H7 (cell line): ENCODE measurements at regions not wholly inside any gene's neighbourhood (a gene's known extent, or its start where the extent isn't known, plus 50 kb on each side); places are given as distances from the start of the nearest gene placed in this dataset.
A peak's percentile ranks its signal among the peaks of the same experiment; 100 is the strongest.

Source experiments
- DNase-seq: peaks from one replicate; pipeline ENCODE4 v3.0.0; 2012
- H3K27me3 ChIP-seq: 2 replicates; pipeline ENCODE4 v1.6.0; 2011; ENCODE audit warnings: mild to moderate bottlenecking, low read length; ENCODE audit not compliant: control insufficient read depth, insufficient read depth
- H3K36me3 ChIP-seq: replicated peaks from 2 replicates; pipeline ENCODE4 v1.5.1; 2011; ENCODE audit warnings: low read length; ENCODE audit not compliant: control insufficient read depth, insufficient read depth
- H3K4me3 ChIP-seq: 2 replicates; pipeline ENCODE4 v1.5.1; 2011; ENCODE audit warnings: low read depth, mild to moderate bottlenecking, control low read depth, low read length, moderate library complexity; ENCODE audit not compliant: insufficient read depth

GRCh38 chr9:1713841-1714240 lies 301.3 kb upstream of the SMARCA2 start:
- Histone ChIP-seq H3K36me3 (no peaks in the 10 kb centered on the region), H3K4me3 (no peak overlapping the region), H3K27me3 (no peaks in the 10 kb centered on the region)
- no peak for DNase-seq

GRCh38 chr9:1717882-1718281 lies 297.3 kb upstream of the SMARCA2 start:
- no peaks in the 10 kb centered on the region for H3K27me3 ChIP-seq
- no peak for DNase-seq
- H3K36me3 ChIP-seq, result no peaks in the 10 kb centered on the region
- no peak overlapping the region for H3K4me3 ChIP-seq

- Histone ChIP-seq H3K36me3 (no peaks in the 10 kb centered on the region), H3K4me3 (no peak overlapping the region), H3K27me3 (no peaks in the 10 kb centered on the region)
- DNase-seq, result no peak
Measured at GRCh38 chr9:1718836-1719235, 296.3 kb upstream of the SMARCA2 start.

DNA sequence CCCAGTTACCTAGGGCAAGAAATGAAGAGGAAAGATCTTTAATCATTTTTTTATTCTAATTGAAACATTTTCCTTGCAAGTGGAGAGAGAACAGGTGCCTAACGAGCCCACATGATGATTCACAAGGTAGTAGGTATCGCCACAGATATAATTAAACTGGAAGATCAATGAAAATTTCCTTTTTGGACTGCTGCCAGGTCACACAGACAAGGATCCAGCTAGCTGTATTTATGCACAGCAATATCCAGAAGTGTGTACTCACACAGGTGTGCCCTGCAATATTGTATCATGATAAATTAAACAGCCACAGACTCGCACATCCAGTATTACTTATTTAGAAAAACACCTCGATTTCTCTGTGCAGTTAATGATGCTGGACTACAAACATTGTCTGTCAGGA lies 294.0 kb upstream of the SMARCA2 start:
- no peak overlapping the region for H3K4me3 ChIP-seq
- H3K27me3 ChIP-seq, result no peaks in the 10 kb centered on the region
- no peaks in the 10 kb centered on the region for H3K36me3 ChIP-seq
- no peak for DNase-seq

GRCh38 chr9:1722404-1722803 lies 292.7 kb upstream of the SMARCA2 start:
- peak; percentile 12 for DNase-seq
- Histone ChIP-seq H3K4me3 (no peak overlapping the region), H3K36me3 (no peaks in the 10 kb centered on the region), H3K27me3 (no peaks in the 10 kb centered on the region)

DNA sequence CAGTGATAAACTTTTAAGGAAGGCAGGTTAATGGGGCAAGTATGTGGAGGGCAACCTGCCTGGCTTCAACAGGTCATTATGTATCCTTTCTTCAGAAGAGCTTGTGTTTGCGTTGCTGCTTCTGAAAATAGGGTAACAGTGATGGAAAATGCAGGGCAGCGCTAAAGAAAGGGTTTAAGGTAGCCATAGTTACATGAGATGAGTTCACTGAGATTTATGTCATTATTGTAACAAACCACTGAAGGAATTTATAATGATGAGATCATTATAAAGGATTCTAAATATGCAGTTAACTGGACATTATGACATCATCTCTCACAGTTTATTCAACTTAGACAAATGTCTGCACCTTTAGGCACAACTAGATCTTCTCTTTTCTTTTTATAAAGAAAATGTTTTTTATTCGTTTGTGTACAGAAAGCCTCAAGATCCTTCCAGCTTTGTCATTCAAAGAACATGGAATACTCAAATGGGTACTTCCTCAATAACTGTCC lies 291.6 kb upstream of the SMARCA2 start:
- H3K4me3 ChIP-seq, result no peak overlapping the region
- no peaks in the 10 kb centered on the region for H3K36me3 ChIP-seq
- no peak for DNase-seq
- H3K27me3 ChIP-seq, result no peaks in the 10 kb centered on the region

GRCh38 chr9:1726993-1727759 lies 288.0 kb upstream of the SMARCA2 start:
- no peak overlapping the region for H3K4me3 ChIP-seq
- no peaks in the 10 kb centered on the region for H3K36me3 ChIP-seq
- DNase-seq, result peak; percentile 35
- no peaks in the 10 kb centered on the region for H3K27me3 ChIP-seq

DNA sequence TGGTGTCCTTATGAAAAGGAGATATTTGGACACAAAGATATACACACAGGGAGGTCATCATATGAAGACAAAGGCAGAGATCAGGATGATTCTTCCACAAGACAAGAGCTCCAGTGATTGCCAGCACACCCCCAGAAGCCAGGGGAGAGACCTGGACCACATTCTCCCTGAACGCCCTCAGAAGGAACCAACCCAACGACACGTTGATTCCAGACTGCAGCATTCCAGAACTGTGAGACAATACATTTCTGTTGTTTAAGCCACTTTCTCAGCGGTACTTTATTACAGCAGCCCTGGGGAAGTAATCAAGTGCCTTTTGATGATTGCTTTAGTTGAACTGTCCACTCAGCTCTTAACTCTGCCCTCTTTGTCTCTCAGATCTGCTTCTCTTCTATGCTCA lies 285.5 kb upstream of the SMARCA2 start:
- no peak overlapping the region for H3K4me3 ChIP-seq
- no peaks in the 10 kb centered on the region for H3K36me3 ChIP-seq
- H3K27me3 ChIP-seq, result no peaks in the 10 kb centered on the region; the same call in 1 of the 2 replicates
- no peak for DNase-seq

DNA sequence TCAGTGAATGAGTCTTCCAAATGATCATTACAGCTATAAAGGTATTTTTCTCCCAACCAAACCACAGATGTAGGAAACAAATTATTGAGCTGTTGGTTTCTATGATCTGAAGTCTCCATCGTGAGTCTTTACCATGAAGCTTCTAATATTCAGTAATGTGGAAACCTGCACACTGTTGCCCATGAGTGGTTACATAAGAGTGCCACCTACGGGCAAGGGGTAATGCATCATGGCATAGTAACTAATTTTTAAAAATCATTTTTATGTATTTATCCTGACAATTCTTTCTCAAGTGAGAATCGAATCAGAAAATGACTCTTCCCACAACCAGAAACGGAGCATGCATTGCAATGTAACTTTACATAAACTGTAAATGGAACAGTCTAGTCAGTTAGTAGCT lies 282.5 kb upstream of the SMARCA2 start:
- H3K36me3 ChIP-seq, result no peaks in the 10 kb centered on the region
- DNase-seq, result no peak

DNA sequence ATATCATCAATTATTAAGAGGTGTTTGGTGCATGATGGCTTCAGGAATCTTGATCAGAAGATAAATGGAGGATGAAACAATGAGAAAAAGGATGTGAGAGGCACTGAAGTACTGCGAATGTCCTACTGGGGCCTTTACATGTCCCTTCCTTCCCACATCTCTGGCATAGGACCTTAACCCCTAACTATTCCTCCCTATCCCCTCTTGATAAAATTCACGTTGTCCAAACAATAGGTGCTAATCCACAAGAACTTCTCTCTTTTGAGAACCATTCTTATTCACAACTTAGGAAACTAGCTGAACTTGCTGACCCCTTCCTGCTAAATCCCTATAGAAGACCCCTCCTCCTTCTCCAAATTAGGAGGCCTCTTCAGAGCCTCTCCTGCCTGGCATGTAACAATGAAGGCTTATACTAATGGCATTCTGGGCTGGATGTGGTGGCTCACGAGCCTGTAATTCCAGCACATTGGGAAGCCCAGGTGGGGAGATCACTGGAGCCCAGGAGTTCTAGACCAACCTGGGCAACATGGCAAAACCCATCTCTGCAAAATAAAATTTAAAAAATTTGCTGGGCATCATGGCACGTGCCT lies 276.5 kb upstream of the SMARCA2 start:
- no peak overlapping the region for H3K4me3 ChIP-seq
- H3K36me3 ChIP-seq, result no peaks in the 10 kb centered on the region
- H3K27me3 ChIP-seq, result peaks cover 14% of the 10 kb centered on the region
- no peak for DNase-seq

More for the DNA sequence above, 282.5 kb upstream of the SMARCA2 start:
- Histone ChIP-seq H3K27me3 (peaks cover 9% of the 10 kb centered on the region; the same call in 1 of the 2 replicates), H3K4me3 (no peak overlapping the region)

GRCh38 chr9:1743121-1743960 lies 271.8 kb upstream of the SMARCA2 start:
- no peak for DNase-seq
- H3K4me3 ChIP-seq, result no peak overlapping the region
- peaks cover 2% of the 10 kb centered on the region; the same call in 1 of the 2 replicates for H3K27me3 ChIP-seq
- no peaks in the 10 kb centered on the region for H3K36me3 ChIP-seq

DNA sequence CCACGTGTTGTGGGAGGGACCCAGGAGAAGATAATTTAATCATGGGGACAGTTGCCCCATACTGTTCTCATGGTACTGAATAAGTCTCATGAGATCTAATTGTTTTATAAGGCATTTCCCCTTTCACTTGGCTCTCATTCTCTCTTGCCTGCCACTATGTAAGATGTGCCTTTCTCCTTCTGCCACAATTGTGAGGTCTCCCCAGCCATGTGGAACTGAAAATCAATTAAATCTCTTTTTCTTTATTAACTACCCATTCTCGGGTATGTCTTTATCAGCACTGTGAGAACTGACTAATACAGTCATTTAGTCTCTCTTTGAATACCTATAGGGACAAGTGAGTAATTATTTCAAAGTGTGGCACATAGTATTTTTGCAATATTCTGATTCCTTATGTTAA lies 269.2 kb upstream of the SMARCA2 start:
- DNase-seq, result no peak
- Histone ChIP-seq H3K36me3 (no peaks in the 10 kb centered on the region), H3K4me3 (no peak overlapping the region), H3K27me3 (no peaks in the 10 kb centered on the region)

DNA sequence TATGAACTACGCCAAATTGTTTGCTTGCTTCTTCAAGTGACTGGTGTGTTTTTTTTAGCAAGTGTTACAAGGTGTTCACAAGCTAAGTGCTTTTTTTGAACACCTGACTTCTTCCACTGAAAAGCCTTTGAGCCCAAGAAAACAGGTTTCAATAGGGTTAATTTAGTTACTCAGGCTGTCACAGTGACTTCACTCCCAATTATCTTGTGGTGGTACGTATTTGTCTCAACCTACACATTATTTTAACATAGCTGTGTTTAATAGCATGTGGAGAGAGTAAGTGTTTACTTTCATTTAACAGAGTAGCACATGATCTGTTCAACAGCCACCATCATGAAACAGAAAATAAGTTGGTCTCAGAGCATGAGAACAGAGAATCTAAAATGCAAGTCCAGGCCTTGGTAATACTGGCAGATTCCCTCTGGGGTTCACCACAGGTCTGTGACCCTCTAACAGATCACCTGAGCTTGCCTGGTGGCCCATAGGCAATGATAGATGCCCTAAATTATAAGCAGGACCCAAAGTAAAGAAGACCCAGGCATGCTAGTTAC lies 267.7 kb upstream of the SMARCA2 start:
- Histone ChIP-seq H3K36me3 (no peaks in the 10 kb centered on the region), H3K4me3 (no peak overlapping the region), H3K27me3 (no peaks in the 10 kb centered on the region)
- no peak for DNase-seq

DNA sequence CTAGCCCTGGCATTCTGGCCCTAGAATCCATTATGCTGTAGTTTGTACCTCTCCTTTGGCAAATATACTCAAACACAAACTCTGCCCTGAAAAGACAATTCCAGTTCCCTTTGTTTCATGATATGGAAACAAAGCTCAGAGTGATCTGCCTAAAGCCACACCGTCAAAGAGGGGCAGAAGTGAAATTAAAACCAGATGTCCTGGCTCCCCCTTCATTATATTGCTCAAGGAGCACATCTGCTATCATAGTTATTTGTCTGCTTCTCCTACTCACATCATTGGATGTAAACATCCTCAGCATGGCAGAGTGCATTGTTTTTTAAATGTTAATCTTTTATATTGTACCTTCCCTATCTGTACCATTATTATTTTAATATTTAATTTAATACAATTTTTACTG lies 266.7 kb upstream of the SMARCA2 start:
- no peak for DNase-seq
- Histone ChIP-seq H3K4me3 (no peak overlapping the region), H3K27me3 (no peaks in the 10 kb centered on the region), H3K36me3 (no peaks in the 10 kb centered on the region)
